ENCODE measurements at regions not wholly inside any gene's neighbourhood (a gene's known extent, or its start where the extent isn't known, plus 50 kb on each side); places are given as distances from the start of the nearest gene placed in this dataset.
"Not testable (repeated sequence)": the region's sequence is repeated elsewhere in the genome, so short reads cannot be mapped to it uniquely, and the experiment has no call there.

- no peak for DNase-seq (ENCODE audit: extremely low read depth, low read depth)
Measured at GRCh38 chr6:170200458-170200891, 90.4 kb downstream of the DLL1 start.

- DNase-seq (ENCODE audit: extremely low read depth, low read depth), result no peak
Measured at GRCh38 chr6:170199716-170200115, 91.2 kb downstream of the DLL1 start.

GRCh38 chr6:170198298-170198697 lies 92.6 kb downstream of the DLL1 start:
- DNase-seq (ENCODE audit: extremely low read depth, low read depth), result no peak

GRCh38 chr6:170193326-170193821 lies 97.5 kb downstream of the DLL1 start:
- no peak for DNase-seq (ENCODE audit: extremely low read depth, low read depth)

GRCh38 chr6:170192905-170193304 lies 98.0 kb downstream of the DLL1 start:
- DNase-seq (ENCODE audit: extremely low read depth, low read depth), result no peak

- not testable (repeated sequence) for DNase-seq (ENCODE audit: extremely low read depth, low read depth)
Measured at GRCh38 chr6:170192101-170192500, 98.8 kb downstream of the DLL1 start.

- no peak for DNase-seq (ENCODE audit: extremely low read depth, low read depth)
Measured at GRCh38 chr6:170190046-170190445, 100.8 kb downstream of the DLL1 start.

- DNase-seq (ENCODE audit: extremely low read depth, low read depth), result no peak
Measured at GRCh38 chr6:170189236-170189635, 101.6 kb downstream of the DLL1 start.

GRCh38 chr6:170188571-170189001 lies 102.3 kb downstream of the DLL1 start:
- DNase-seq (ENCODE audit: extremely low read depth, low read depth), result no peak

GRCh38 chr6:170187669-170188566 lies 103.0 kb downstream of the DLL1 start:
- no peak for DNase-seq (ENCODE audit: extremely low read depth, low read depth)

- DNase-seq (ENCODE audit: extremely low read depth, low read depth), result no peak
Measured at GRCh38 chr6:170186941-170187668, 103.8 kb downstream of the DLL1 start.

GRCh38 chr6:170186006-170186935 lies 104.6 kb downstream of the DLL1 start:
- DNase-seq (ENCODE audit: extremely low read depth, low read depth), result no peak

- DNase-seq (ENCODE audit: extremely low read depth, low read depth), result no peak
Measured at GRCh38 chr6:170185175-170185978, 105.5 kb downstream of the DLL1 start.

- DNase-seq (ENCODE audit: extremely low read depth, low read depth), result no peak
Measured at GRCh38 chr6:170184316-170184715, 106.6 kb downstream of the DLL1 start.

- no peak for DNase-seq (ENCODE audit: extremely low read depth, low read depth)
Measured at GRCh38 chr6:170183521-170183920, 107.4 kb downstream of the DLL1 start.

- no peak for DNase-seq (ENCODE audit: extremely low read depth, low read depth)
Measured at GRCh38 chr6:170182781-170183120, 108.1 kb downstream of the DLL1 start.

- DNase-seq (ENCODE audit: extremely low read depth, low read depth), result no peak
Measured at GRCh38 chr6:170182093-170182780, 108.6 kb downstream of the DLL1 start.

GRCh38 chr6:170181338-170181690 lies 109.6 kb downstream of the DLL1 start:
- DNase-seq (ENCODE audit: extremely low read depth, low read depth), result no peak

GRCh38 chr6:170180671-170181337 lies 110.1 kb downstream of the DLL1 start:
- DNase-seq (ENCODE audit: extremely low read depth, low read depth), result no peak

Measured in NCI-H460 (cell line).